HG03558 (cell line): ENCODE measurements at regions not wholly inside any gene's neighbourhood (a gene's known extent, or its start where the extent isn't known, plus 50 kb on each side); places are given as distances from the start of the nearest gene placed in this dataset.
"Not testable (repeated sequence)": the region's sequence is repeated elsewhere in the genome, so short reads cannot be mapped to it uniquely, and the experiment has no call there.

Source experiments
- ATAC-seq: cut with Tn5 transposase; IDR thresholded peaks from one replicate; pipeline ENCODE4 v1.9.1; 2021; ENCODE audit warnings: moderate number of reproducible peaks; ENCODE audit not compliant: unreplicated experiment; ENCODE audit errors: extremely low read depth

DNA sequence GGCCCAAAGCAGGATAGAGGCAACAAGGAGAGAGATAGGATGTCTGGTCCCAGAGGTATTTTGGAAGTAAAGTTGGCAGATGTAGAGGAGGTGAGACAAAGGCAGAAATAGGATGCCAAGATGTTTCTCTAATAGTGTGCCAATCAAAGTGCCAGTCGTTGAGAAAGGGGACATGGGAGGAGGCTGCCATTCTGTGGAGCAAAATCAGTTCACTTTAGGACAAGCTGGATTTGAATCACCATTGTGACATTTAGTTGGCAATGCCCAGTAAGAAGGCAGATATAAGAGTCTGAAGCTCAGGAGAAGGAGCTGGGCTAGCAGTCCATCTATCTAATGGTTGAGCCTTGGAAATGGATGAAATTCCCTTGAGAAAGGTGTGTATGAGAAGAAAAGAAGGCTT lies 53.8 kb downstream of the ADRB2 start:
- no peak for ATAC-seq

GRCh38 chr5:148880696-148881095 lies 54.3 kb downstream of the ADRB2 start:
- ATAC-seq = no peak

- no peak for ATAC-seq
Measured at GRCh38 chr5:148882332-148882731, 55.9 kb downstream of the ADRB2 start.

- ATAC-seq = no peak
Measured at GRCh38 chr5:148884339-148885020, 58.1 kb downstream of the ADRB2 start.

- no peak for ATAC-seq
Measured at GRCh38 chr5:148887123-148887881, 60.9 kb downstream of the ADRB2 start.

- not testable (repeated sequence) for ATAC-seq
Measured at GRCh38 chr5:148889936-148890335, 63.5 kb downstream of the ADRB2 start.

GRCh38 chr5:148895441-148895840 lies 69.0 kb downstream of the ADRB2 start:
- ATAC-seq = not testable (repeated sequence)

DNA sequence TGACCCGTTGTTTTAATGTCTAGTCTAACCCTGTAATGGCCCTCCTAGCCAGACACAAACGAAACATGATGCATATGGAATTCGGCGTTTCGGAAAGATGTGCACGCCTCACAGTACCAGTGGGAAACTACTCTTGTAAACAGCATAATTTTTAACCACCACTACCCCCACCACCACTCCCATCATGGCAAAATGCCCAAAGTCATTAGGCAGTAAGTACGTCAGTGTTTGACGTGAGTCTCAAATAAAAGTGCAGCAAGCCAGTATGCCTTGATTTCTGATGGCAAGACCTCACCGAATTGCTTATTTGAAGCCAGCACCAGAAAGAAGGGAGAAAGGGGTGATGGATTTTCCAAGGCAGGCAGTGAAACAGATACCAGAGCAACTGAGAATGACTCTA lies 71.4 kb downstream of the ADRB2 start:
- ATAC-seq = no peak

DNA sequence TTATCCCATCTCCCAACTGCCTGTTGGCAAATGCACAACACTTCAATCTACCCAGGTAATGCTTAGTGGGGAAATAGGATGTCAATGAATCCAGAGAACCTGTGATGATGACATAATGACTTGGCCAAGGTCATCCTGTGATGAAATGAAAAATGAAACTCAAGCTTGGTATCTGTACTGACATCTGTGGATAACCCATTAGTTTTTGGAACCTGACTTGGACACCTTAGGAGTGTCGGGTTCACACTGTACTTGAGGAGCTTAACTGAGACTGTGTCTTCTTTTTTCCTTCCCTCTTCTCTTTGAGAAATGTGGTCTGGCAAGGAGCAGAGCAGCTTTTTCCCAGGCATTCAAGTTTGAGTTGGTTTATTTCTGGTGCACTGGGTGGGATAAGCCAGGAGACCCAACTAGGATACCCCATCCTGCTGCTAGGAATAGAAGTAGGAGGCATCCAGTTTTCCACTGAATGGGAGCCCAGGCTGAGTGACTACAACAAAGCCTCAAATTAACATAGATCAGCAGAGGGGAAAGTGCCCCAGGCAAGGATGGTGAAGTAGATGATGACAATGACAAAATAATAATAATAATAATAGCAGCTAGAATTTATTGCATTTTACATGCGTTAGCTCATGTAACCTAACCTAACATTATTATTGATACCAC lies 72.1 kb downstream of the ADRB2 start:
- no peak for ATAC-seq

DNA sequence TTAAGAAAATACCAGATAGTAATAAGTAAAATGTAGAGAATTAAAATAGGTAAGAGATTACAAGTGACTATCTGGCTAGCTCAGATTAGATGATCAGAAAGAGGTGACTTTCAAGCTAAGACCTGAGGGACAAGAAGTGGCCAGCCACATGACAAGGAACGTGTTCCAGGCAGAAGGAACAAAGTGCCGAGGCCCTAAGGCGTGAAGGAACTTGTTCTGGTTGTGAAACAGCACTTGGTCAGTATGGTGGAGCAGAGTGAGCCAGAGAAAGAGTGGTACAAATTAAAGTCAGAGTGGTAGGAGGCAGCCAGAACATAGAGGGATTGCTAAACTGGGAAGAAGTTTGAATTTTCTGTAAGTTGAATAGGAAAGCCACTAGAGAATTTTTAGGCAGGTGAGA lies 73.6 kb downstream of the ADRB2 start:
- no peak for ATAC-seq

GRCh38 chr5:148902478-148902877 lies 76.1 kb downstream of the ADRB2 start:
- no peak for ATAC-seq

DNA sequence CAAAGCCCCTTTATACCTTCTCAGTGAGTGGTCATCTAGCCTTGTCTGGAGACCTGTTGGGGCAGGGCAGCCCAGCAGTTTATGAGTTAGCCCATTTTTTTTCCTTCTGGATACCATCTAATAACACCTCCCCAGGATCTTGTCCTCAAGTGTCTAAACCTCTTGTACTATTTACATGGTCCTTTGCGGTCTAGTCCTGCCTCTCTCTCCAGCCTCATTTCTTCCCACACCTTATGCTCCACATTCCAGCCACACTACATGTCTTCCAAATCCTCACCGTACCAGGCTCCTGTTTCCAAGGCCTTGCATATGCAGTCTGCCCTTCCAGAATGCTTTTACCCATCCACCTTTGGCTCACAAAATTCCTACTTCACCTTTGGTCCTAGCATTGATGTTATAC lies 77.2 kb downstream of the ADRB2 start:
- no peak for ATAC-seq

GRCh38 chr5:148904440-148904839 lies 78.0 kb downstream of the ADRB2 start:
- no peak for ATAC-seq

GRCh38 chr5:148905541-148905940 lies 79.1 kb downstream of the ADRB2 start:
- no peak for ATAC-seq

- ATAC-seq = no peak
Measured at GRCh38 chr5:148906968-148907367, 80.6 kb downstream of the ADRB2 start.

DNA sequence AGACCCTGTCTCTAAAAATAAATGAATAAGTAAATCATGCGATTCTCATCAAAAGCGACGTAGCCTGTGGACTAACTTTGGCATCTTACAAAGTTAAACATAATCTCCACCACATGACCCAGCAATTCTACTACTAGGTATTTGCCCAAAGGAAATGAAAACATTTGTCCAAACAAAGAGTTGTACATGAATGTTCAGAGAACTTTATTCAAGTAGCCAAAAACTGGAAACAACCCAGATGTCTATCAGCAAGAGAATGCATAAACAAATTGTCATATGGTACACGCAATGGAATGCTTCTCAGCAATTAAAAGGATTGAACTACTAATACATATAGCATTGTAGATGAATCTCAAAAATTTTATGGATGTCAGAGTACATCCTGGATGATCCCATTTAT lies 82.6 kb downstream of the ADRB2 start:
- ATAC-seq = no peak

DNA sequence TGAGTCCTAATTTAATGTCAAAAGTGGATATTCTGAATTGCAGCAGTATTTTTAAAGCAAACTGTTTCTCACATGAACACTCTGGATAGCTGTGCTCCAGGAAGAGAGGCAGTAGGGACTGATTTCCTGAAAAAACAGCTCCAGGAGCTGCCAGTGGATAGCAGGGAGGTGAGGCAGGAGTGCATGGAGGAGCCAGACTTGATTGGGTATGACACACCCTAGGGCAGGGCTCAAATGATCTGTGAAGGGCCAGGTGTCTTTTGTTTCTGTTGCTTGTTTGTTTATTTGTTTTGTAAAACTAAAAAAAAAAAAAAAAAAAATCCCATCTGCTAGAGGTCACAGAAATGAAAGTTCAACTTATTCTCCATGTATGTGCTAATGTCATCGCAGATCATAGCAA lies 83.4 kb downstream of the ADRB2 start:
- ATAC-seq = no peak

GRCh38 chr5:148910216-148910615 lies 83.8 kb downstream of the ADRB2 start:
- no peak for ATAC-seq

DNA sequence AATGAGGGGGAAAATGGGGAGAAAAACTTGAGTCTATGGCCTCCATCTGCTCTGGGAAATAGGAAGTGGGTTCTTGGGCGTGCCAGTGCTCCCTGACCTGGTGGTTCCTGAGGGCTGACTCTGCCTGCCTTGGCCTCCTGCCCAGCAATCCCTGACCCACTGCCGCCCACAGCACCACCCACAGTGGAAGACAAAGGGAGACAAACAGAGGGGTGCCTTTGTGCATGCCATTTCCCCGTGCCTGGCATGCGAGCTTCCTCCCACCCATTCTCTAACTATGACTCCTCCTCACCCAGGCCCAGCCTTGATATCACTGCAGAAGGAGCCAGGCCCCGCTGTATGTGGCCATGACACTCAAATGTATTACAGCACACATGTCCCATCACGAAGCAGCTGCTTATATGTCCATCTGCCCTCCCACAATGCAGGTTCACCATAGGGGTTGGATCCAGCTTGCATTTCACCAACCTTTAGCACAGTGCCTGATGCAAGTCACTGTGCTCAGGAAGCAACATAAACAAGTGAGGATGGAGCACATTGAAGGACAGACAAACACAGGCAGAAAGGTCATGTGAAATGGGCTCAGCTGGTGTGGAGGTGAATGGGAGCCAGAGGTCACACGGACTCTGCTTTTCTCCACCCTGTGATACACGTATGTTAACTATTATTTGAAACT lies 84.4 kb downstream of the ADRB2 start:
- ATAC-seq = no peak

DNA sequence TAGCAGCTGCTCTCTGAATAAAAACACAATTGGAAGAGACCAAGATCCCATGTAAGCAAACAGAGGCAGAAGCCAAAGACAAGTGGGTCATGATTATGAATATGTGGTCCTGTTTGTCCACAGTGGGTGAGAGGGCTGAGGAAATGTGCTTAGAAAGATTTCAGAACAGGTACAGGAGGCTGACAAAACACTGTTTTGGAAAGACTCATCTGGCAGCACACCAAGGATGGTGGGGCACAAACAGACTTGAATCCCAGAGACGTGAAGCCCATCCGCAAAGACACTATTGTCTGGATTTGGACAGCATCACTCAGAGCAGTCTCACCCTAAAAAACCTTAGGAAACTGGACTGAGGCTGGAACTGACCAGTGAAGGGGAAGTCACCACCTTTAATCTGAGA lies 85.0 kb downstream of the ADRB2 start:
- no peak for ATAC-seq

DNA sequence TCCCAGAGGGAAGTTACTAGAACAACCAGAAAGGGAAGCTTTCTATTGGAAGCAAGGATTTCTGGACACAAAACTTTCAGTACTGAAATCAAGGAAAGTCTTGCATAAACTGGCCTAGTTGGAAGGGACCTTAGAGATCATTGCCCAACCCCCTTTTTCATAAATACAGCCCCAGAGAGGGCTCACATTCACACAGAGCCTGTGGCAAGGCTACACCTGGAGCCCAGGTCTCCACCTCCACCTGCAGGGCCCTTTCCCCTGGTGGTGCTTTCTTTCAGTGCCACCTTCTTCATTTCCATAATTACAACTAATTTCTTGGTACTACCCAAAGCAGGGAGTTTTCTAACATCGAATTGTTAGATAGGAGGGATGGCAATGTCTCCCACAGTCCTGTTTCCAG lies 85.7 kb downstream of the ADRB2 start:
- ATAC-seq = no peak
